GM13977 (cell line): ENCODE measurements at regions not wholly inside any gene's neighbourhood (a gene's known extent, or its start where the extent isn't known, plus 50 kb on each side); places are given as distances from the start of the nearest gene placed in this dataset.
"Not testable (repeated sequence)": the region's sequence is repeated elsewhere in the genome, so short reads cannot be mapped to it uniquely, and the experiment has no call there.

Experiments
- DNase-seq: peaks from one replicate; pipeline ENCODE4 v3.0.0; 2012; ENCODE audit warnings: low spot score
- CTCF ChIP-seq: IDR thresholded peaks from 2 replicates; pipeline ENCODE4 v1.5.1; 2012; ENCODE audit warnings: mild to moderate bottlenecking, control low read depth; ENCODE audit not compliant: insufficient read depth; ENCODE audit errors: extremely low read depth, missing control alignments
- in situ Hi-C: fragments of 300-500 bp; cut with MboI; formaldehyde crosslinking; loops from one replicate; pipeline ENCODE4 v1.12.0; 2022; ENCODE audit warnings: low sequenced_read_pairs, low pct_unique_long_range_greater_than_20kb, mixed read lengths, inconsistent platforms; ENCODE audit not compliant: unreplicated experiment

- no peak for DNase-seq
- TF ChIP-seq CTCF = no peak
- in situ Hi-C loops = no loop called here
Measured at GRCh38 chr18:10145546-10145945, 231.7 kb downstream of the VAPA start.

GRCh38 chr18:10147226-10147625 lies 233.4 kb downstream of the VAPA start:
- in situ Hi-C loops = no loop called here
- no peak for DNase-seq
- TF ChIP-seq CTCF = no peak

DNA sequence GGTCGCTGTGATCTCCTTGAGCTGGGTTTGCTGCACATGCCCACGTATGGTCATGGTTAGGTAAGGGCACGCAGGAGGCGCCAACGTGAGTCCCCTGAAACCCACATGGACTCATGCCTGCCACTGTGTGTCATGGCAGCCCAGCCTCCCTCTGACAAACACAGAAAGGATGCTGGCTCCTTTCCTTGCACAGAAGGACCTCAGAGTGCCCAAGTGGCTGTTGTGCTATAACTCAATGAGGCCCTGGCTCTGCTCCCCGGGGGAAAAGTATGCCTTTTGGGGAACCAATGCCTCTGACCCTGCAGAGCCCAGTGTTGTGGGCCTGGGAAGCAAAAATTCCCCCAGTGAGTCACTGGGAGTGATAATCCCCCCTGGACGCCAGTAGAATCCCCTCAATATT lies 233.9 kb downstream of the VAPA start:
- TF ChIP-seq CTCF = no peak
- DNase-seq = no peak
- in situ Hi-C loops = no loop called here

DNA sequence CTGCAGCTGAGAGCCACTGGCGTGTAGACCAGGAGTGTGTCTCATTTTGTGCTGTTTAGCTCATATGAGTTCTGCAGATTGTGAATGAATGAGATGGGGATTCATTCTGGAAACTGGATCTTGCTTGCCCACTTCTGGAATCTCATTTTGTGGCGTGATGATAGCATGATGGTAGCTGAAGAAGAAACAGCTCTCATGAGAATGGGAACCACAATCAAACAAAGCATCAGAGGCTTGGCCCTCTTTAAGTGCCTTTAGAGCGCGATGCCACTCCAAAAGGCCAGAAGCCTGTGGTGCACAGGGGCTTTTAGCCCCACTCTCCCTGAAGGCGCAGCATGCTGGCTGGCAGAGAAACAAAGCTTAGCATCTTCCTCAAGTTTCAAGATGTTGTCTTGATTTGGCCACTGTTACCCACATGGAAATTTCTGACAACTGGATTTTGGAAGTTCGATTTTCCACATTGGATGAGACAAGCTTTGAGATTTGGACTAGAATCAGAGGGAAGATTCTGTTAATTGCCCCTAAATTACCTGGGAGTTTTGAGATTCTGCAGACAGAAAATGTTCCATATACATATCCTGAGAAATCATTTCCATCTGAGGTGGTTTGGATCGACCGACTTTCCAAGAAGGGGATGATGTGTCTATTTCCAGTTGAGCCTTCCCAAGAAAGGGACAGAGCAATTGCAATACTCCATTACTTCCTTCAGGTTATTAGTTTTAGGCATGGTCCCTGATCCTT lies 234.5 kb downstream of the VAPA start:
- in situ Hi-C loops = no loop called here
- DNase-seq = no peak
- no peak for TF ChIP-seq CTCF

DNA sequence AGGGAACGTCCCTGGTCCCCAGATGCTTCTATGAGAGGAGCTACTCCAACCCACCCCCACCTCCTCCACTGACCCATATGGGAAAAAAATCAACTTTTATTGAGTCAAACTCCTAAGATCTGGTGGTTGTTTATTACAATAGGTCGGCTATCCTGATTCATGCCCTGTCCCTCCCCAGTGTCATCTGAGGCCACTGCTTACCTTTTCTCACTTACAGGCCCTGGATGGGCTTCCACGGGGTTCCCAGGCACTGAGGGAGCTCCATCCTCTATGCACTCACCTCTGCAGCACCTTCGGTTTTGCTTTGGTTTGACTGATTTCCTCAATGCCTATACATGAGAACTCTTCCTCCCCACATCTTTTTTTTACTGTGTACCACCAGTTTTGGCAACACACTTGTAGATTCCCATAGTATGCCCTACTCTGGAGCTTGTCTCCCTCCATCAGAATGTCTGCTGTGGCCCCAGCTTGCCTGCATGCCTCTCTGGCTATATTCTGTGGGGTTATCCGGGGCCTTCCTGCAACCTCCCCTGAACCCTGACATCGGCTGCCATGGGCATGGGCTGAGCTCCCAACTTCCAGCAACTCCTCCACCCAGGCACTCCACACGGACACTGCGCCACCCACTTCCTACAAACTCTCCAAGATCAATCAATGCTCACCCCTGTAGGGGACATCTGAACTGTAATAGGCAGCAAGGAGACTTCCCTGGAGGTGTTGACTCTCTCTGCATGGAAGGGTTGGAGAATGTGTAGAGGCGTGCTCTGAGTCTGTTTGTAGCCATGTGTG lies 236.1 kb downstream of the VAPA start:
- TF ChIP-seq CTCF = no peak
- in situ Hi-C loops = no loop called here

GRCh38 chr18:10150576-10150975 lies 236.8 kb downstream of the VAPA start:
- DNase-seq, in situ Hi-C loops: not testable (repeated sequence)

More for the DNA sequence above, 236.1 kb downstream of the VAPA start:
- no peak for DNase-seq

DNA sequence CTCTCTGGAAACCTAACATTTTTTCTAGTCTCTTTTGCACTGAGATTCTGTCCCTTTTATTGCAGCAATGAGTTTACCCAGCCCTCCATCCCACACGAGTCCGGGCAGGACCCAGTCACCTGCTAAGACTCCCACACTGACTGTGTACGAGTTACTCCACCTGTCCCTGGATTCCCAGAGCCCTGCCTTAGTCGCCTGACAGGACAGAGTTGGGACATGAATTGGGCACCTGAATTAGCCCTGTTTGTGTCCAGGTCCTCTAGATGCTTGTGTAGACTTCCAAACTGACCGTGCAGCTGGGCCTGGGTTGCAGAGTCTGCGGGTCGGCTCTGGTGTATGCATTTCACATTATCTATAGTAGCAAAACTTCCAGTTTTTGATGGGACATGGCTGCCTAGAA lies 238.7 kb downstream of the VAPA start:
- no peak for TF ChIP-seq CTCF
- DNase-seq = no peak
- in situ Hi-C loops = no loop called here
